IMR-90 (cell line): ENCODE measurements at regions not wholly inside any gene's neighbourhood (a gene's known extent, or its start where the extent isn't known, plus 50 kb on each side); places are given as distances from the start of the nearest gene placed in this dataset.

Experiments used
- ATAC-seq: fragments of 200-7000 bp; cut with Tn5 transposase; 2 replicates; pipeline ENCODE4 v1.9.1; 2020; ENCODE audit warnings: low read depth, mild to moderate bottlenecking, moderate library complexity
- BruUV-seq: library from RNA; stranded (reverse); fragments of 400-500 nt; replicated peaks from 2 replicates; lab custom pipeline; 2021; lab: Mats Ljungman, UMichigan
- CTCF ChIA-PET: fragments of 300-600 bp; formaldehyde crosslinking; extraction: SDS; loops from one replicate; lab custom pipeline; 2021; ENCODE audit warnings: antibody characterized with exemption; lab: Yijun Ruan, JAX
- POLR2A ChIA-PET: fragments of 300-600 bp; sonication (Branson Sonifier 250); formaldehyde crosslinking; loops from one replicate; lab custom pipeline; 2022; ENCODE audit warnings: antibody characterized with exemption; ENCODE audit not compliant: unreplicated experiment; lab: Charles Lee
- DNase-seq: peaks from one replicate; pipeline ENCODE4 v3.0.0; 2013
- H2AFZ ChIP-seq: replicated peaks from 2 replicates; pipeline ENCODE3; 2013; ENCODE audit warnings: low read length, mild to moderate bottlenecking; ENCODE audit not compliant: poor library complexity
- H2AK5ac ChIP-seq: 2 replicates; pipeline ENCODE4 v1.6.1; 2013; ENCODE audit warnings: low read depth, low read length, inconsistent platforms
- H2AK9ac ChIP-seq: replicated peaks from 2 replicates; pipeline ENCODE3; 2013; ENCODE audit warnings: mild to moderate bottlenecking, low read depth, low read length, moderate library complexity; ENCODE audit not compliant: poor library complexity
- H2BK120ac ChIP-seq: 2 replicates; pipeline ENCODE4 v1.6.1; 2013; ENCODE audit warnings: low read depth, low read length, inconsistent platforms
- H2BK15ac ChIP-seq: 3 replicates; pipeline ENCODE4 v1.6.1; 2013; ENCODE audit warnings: low read depth, low read length, inconsistent platforms
- H2BK20ac ChIP-seq: 2 replicates; pipeline ENCODE4 v1.6.1; 2013; ENCODE audit warnings: low read depth, mild to moderate bottlenecking, inconsistent platforms, low read length, moderate library complexity
- H2BK5ac ChIP-seq: 2 replicates; pipeline ENCODE4 v1.6.1; 2013; ENCODE audit warnings: mild to moderate bottlenecking, low read depth, low read length, inconsistent platforms; ENCODE audit not compliant: poor library complexity, severe bottlenecking
- H3K14ac ChIP-seq: replicated peaks from 2 replicates; pipeline ENCODE4 v1.6.1; 2013; ENCODE audit warnings: low read depth, low read length, inconsistent platforms
- H3K18ac ChIP-seq: 2 replicates; pipeline ENCODE4 v1.6.1; 2013; ENCODE audit warnings: low read depth, low read length, control low read depth
- H3K23ac ChIP-seq: 2 replicates; pipeline ENCODE4 v1.6.1; 2013; ENCODE audit warnings: low read depth, low read length, inconsistent platforms
- H3K27ac ChIP-seq: 2 replicates; pipeline ENCODE4 v1.5.1; 2013; ENCODE audit warnings: mild to moderate bottlenecking, control low read depth, low read length; ENCODE audit not compliant: insufficient read depth
- H3K27me3 ChIP-seq: 2 replicates; pipeline ENCODE4 v1.6.1; 2013; ENCODE audit warnings: low read length; ENCODE audit not compliant: control insufficient read depth, insufficient read depth
- H3K36me3 ChIP-seq: 2 replicates; pipeline ENCODE4 v1.6.1; 2013; ENCODE audit warnings: low read length, mixed read lengths; ENCODE audit not compliant: control insufficient read depth, insufficient read depth
- H3K4ac ChIP-seq: 2 replicates; pipeline ENCODE4 v1.6.1; 2013; ENCODE audit warnings: low read depth, low read length, inconsistent platforms
- H3K4me1 ChIP-seq: 2 replicates; pipeline ENCODE4 v1.6.1; 2013; ENCODE audit warnings: low read length, mixed read lengths; ENCODE audit not compliant: control insufficient read depth, insufficient read depth
- H3K4me2 ChIP-seq: 2 replicates; pipeline ENCODE4 v1.6.1; 2013; ENCODE audit warnings: low read depth, mild to moderate bottlenecking, control low read depth, low read length, moderate library complexity
- H3K4me3 ChIP-seq: 2 replicates; pipeline ENCODE4 v1.5.1; 2013; ENCODE audit warnings: low read depth, mild to moderate bottlenecking, control low read depth, low read length, moderate library complexity; ENCODE audit not compliant: insufficient read depth
- H3K56ac ChIP-seq: 2 replicates; pipeline ENCODE4 v1.6.1; 2013; ENCODE audit warnings: low read length, inconsistent platforms; ENCODE audit not compliant: insufficient read depth; ENCODE audit errors: extremely low read depth
- H3K79me1 ChIP-seq, 2 experiments: 2 replicates each; pipeline ENCODE4 v1.6.1; 2013; ENCODE audit warnings: low read length in 2 of 2, inconsistent platforms in 1 of 2, low read depth in 1 of 2
- H3K9ac ChIP-seq: 2 replicates; pipeline ENCODE4 v1.6.1; 2013; ENCODE audit warnings: low read depth, low read length, control low read depth
- H3K9me1 ChIP-seq: 2 replicates; pipeline ENCODE4 v1.6.1; 2013; ENCODE audit warnings: low read length, inconsistent platforms; ENCODE audit not compliant: insufficient read depth
- H3K9me3 ChIP-seq: 2 replicates; pipeline ENCODE4 v1.6.1; 2013; ENCODE audit warnings: low read length; ENCODE audit not compliant: control insufficient read depth, insufficient read depth
- H4K20me1 ChIP-seq: 2 replicates; pipeline ENCODE4 v1.6.1; 2013; ENCODE audit warnings: low read length, inconsistent platforms; ENCODE audit not compliant: insufficient read depth
- H4K5ac ChIP-seq: 2 replicates; pipeline ENCODE4 v1.6.1; 2013; ENCODE audit warnings: mild to moderate bottlenecking, low read depth, low read length, control low read depth
- H4K8ac ChIP-seq, 2 experiments: 2 replicates each; pipeline ENCODE4 v1.6.1; 2013; ENCODE audit warnings: low read depth in 2 of 2, low read length in 2 of 2, control low read depth in 1 of 2, inconsistent platforms in 1 of 2
- H4K91ac ChIP-seq: 2 replicates; pipeline ENCODE4 v1.6.1; 2013; ENCODE audit warnings: low read depth, low read length, inconsistent platforms; ENCODE audit not compliant: insufficient read depth
- CEBPB ChIP-seq: IDR thresholded peaks from 2 replicates; pipeline ENCODE4 v1.6.1; 2012; ENCODE audit warnings: low read depth, low read length, improper control_type of control experiment
- CHD1 ChIP-seq: IDR thresholded peaks from 2 replicates; pipeline ENCODE4 v1.6.1; 2012; ENCODE audit warnings: low read depth, low read length, improper control_type of control experiment
- MAFK ChIP-seq: IDR thresholded peaks from 2 replicates; pipeline ENCODE4 v1.6.1; 2012; ENCODE audit warnings: low read depth, low read length, improper control_type of control experiment
- MXI1 ChIP-seq: IDR thresholded peaks from 2 replicates; pipeline ENCODE4 v1.6.1; 2012; ENCODE audit warnings: low read depth, mild to moderate bottlenecking, low read length, moderate library complexity, borderline replicate concordance
- POLR2A ChIP-seq: IDR thresholded peaks from 2 replicates; pipeline ENCODE4 v1.6.1; 2012; ENCODE audit warnings: mild to moderate bottlenecking, low read depth, low read length
- RCOR1 ChIP-seq: IDR thresholded peaks from 2 replicates; pipeline ENCODE4 v1.6.1; 2012; ENCODE audit warnings: mild to moderate bottlenecking, low read length, improper control_type of control experiment; ENCODE audit not compliant: insufficient replicate concordance
- WGBS, 2 experiments: methylation state at CpG; one replicate each; pipeline versions ENCODE4 v1.1.5 to v1.1.7; 2013; ENCODE audit warnings: missing lambda C conversion rate in 2 of 2; ENCODE audit not compliant: insufficient read length in 1 of 2; ENCODE audit errors: extremely low coverage in 2 of 2; 5-methylcytosine and 5-hydroxymethylcytosine counted together
- dilution Hi-C: fragments of 300-500 bp; cut with HindIII; formaldehyde crosslinking; loops from one replicate; pipeline ENCODE4 v1.14.3; 2018; ENCODE audit warnings: low sequenced_read_pairs; ENCODE audit not compliant: unreplicated experiment
- in situ Hi-C: fragments of 300-500 bp; cut with MboI; formaldehyde crosslinking; loops from 3 replicates; pipeline ENCODE4 v1.14.3; 2019; ENCODE audit warnings: low sequenced_read_pairs, inconsistent platforms, mixed read lengths
- intact Hi-C: fragments of 100-400 bp; cut with micrococcal nuclease; formaldehyde crosslinking; loops from 2 replicates; pipeline ENCODE4 v1.10.0; 2022
- TF ChIP-seq, protein P1 (sequence below): fragments of 150-350 bp; IDR thresholded peaks from 2 replicates; pipeline ENCODE4 v1.6.1; 2017; ENCODE audit warnings: mild to moderate bottlenecking, antibody characterized with exemption, low read length, low read depth
- TF ChIP-seq, protein P2 (sequence below): fragments of 150-350 bp; IDR thresholded peaks from 2 replicates; pipeline ENCODE4 v1.6.1; 2016; ENCODE audit warnings: low read depth, mild to moderate bottlenecking, low read length, moderate library complexity, borderline replicate concordance

DNA sequence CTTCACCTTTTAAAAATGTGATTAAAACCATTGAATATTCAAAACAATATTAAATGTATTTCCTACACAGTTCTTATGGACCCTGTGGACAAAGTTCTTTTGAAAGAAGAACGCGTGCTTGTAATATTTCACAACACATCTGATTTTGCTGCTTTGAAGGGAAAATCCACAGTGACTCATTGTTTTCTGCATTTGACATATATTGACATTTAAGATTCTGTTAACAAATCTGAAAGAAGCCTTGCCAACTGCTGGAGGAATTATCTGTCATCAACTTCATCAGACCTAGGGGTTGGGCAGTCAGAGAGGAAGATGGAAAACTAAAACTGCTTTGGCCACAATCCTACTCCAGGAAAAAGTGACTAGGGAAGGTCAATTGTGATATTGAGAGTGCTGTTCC, 56.9 kb upstream of the RASEF start:
- H2BK20ac ChIP-seq, result no peak overlapping the region
- H3K14ac ChIP-seq, result no peak overlapping the region
- dilution Hi-C loops, result no loop called here
- BruUV-seq, result no TSS peak
- no peak overlapping the region for H4K91ac ChIP-seq
- no peaks in the 10 kb centered on the region for H3K36me3 ChIP-seq
- H3K27me3 ChIP-seq, result no peaks in the 10 kb centered on the region
- H4K20me1 ChIP-seq, result no peaks in the 10 kb centered on the region
- H3K4me3 ChIP-seq, result no peak overlapping the region
- no peaks in the 10 kb centered on the region for H3K79me1 ChIP-seq
- intact Hi-C loops, result no loop called here
- DNase-seq (no peak), ATAC-seq (no peak)
- no peak overlapping the region for H2BK120ac ChIP-seq
- no peak overlapping the region for H2AFZ ChIP-seq
- no peaks in the 10 kb centered on the region for H3K4me1 ChIP-seq
- H3K56ac ChIP-seq, result no peak overlapping the region
- no peak overlapping the region for H2BK5ac ChIP-seq
- H3K18ac ChIP-seq, result no peak overlapping the region
- H2BK15ac ChIP-seq, result no peak overlapping the region
- TF ChIP-seq CHD1 (no peak), MXI1 (no peak), POLR2A (no peak), RCOR1 (no peak), CEBPB (no peak), MAFK (no peak)
- TF ChIP-seq, protein P1, sequence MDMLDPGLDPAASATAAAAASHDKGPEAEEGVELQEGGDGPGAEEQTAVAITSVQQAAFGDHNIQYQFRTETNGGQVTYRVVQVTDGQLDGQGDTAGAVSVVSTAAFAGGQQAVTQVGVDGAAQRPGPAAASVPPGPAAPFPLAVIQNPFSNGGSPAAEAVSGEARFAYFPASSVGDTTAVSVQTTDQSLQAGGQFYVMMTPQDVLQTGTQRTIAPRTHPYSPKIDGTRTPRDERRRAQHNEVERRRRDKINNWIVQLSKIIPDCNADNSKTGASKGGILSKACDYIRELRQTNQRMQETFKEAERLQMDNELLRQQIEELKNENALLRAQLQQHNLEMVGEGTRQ, result no peak
- TF ChIP-seq, protein P2, sequence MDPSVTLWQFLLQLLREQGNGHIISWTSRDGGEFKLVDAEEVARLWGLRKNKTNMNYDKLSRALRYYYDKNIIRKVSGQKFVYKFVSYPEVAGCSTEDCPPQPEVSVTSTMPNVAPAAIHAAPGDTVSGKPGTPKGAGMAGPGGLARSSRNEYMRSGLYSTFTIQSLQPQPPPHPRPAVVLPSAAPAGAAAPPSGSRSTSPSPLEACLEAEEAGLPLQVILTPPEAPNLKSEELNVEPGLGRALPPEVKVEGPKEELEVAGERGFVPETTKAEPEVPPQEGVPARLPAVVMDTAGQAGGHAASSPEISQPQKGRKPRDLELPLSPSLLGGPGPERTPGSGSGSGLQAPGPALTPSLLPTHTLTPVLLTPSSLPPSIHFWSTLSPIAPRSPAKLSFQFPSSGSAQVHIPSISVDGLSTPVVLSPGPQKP, result no peak
- no peak overlapping the region for H4K8ac ChIP-seq
- H3K9me1 ChIP-seq, result no peaks in the 10 kb centered on the region
- ChIA-PET POLR2A (no interaction called here), CTCF (interaction anchor here (0.7 kb wide), 1 partner anchor 227 kb away, joined by 3 read pairs; no protein-coding TSS in a partner anchor)
- H3K27ac ChIP-seq, result no peak overlapping the region
- in situ Hi-C loops, result no loop called here
- WGBS, 2 experiments, result no CpG with 5 or more reads among the region's 2 CpGs
- H3K9me3 ChIP-seq, result no peaks in the 10 kb centered on the region
- H2AK9ac ChIP-seq, result no peak overlapping the region
- no peak overlapping the region for H3K23ac ChIP-seq
- no peak overlapping the region for H3K9ac ChIP-seq
- no peak overlapping the region for H3K4ac ChIP-seq
- no peak overlapping the region for H2AK5ac ChIP-seq
- no peak overlapping the region for H4K5ac ChIP-seq
- no peak overlapping the region for H3K4me2 ChIP-seq
